DOHH2 (cell line): ENCODE measurements at regions not wholly inside any gene's neighbourhood (a gene's known extent, or its start where the extent isn't known, plus 50 kb on each side); places are given as distances from the start of the nearest gene placed in this dataset.

ENCODE experiments used
- H3F3A ChIP-seq: fragments of 200-600 bp; sonication (generic), shearing (Covaris generic); 2 replicates; pipeline ENCODE4 v1.6.0; 2016; ENCODE audit warnings: antibody characterized with exemption, mild to moderate bottlenecking; ENCODE audit not compliant: control insufficient read depth, insufficient read depth
- H3K27ac ChIP-seq: fragments of 200-600 bp; sonication (generic); 2 replicates; pipeline ENCODE4 v1.5.1; 2014; ENCODE audit warnings: low read depth, mild to moderate bottlenecking, low read length, moderate library complexity
- H3K27me3 ChIP-seq: fragments of 200-600 bp; sonication (generic); 2 replicates; pipeline ENCODE4 v1.6.1; 2014; ENCODE audit warnings: mild to moderate bottlenecking, low read length, mixed read lengths; ENCODE audit not compliant: control insufficient read depth
- H3K36me3 ChIP-seq: fragments of 200-600 bp; sonication (generic); 2 replicates; pipeline ENCODE4 v1.6.1; 2014; ENCODE audit warnings: mild to moderate bottlenecking, low read length, moderate library complexity, mixed read lengths; ENCODE audit not compliant: control insufficient read depth
- H3K4me1 ChIP-seq: fragments of 200-600 bp; sonication (generic); 2 replicates; pipeline ENCODE4 v1.6.1; 2014; ENCODE audit warnings: mild to moderate bottlenecking, low read length, mixed read lengths; ENCODE audit not compliant: control insufficient read depth
- H3K4me2 ChIP-seq: fragments of 200-600 bp; sonication (generic); 2 replicates; pipeline ENCODE4 v1.6.0; 2014; ENCODE audit warnings: mild to moderate bottlenecking, low read length, moderate library complexity
- H3K4me3 ChIP-seq: fragments of 200-600 bp; sonication (generic); 2 replicates; pipeline ENCODE4 v1.5.1; 2014; ENCODE audit warnings: mild to moderate bottlenecking, low read length, mixed read lengths
- H3K79me2 ChIP-seq: fragments of 200-600 bp; sonication (generic); 2 replicates; pipeline ENCODE4 v1.6.1; 2014; ENCODE audit warnings: mild to moderate bottlenecking, low read length, mixed read lengths; ENCODE audit not compliant: control insufficient read depth
- H3K9me2 ChIP-seq: fragments of 200-600 bp; sonication (generic); replicated peaks from 2 replicates; pipeline ENCODE4 v1.6.1; 2014; ENCODE audit warnings: mild to moderate bottlenecking, low read length, mixed read lengths; ENCODE audit not compliant: control insufficient read depth
- H3K9me3 ChIP-seq: fragments of 200-600 bp; sonication (generic); 2 replicates; pipeline ENCODE4 v1.6.1; 2014; ENCODE audit warnings: antibody characterized with exemption, low read length, mixed read lengths; ENCODE audit not compliant: control insufficient read depth, insufficient read depth
- H4K20me1 ChIP-seq: fragments of 200-600 bp; sonication (generic); 2 replicates; pipeline ENCODE4 v1.6.0; 2014; ENCODE audit warnings: low read depth, mild to moderate bottlenecking, antibody characterized with exemption, low read length, moderate library complexity; ENCODE audit not compliant: control insufficient read depth, insufficient read depth
- CTCF ChIP-seq: fragments of 200-600 bp; sonication (generic); IDR thresholded peaks from one replicate; pipeline ENCODE4 v1.5.1; 2014; ENCODE audit warnings: antibody characterized with exemption, mild to moderate bottlenecking, low read depth, low read length; ENCODE audit not compliant: poor library complexity, severe bottlenecking
- EZH2phosphoT487 ChIP-seq: fragments of 200-600 bp; sonication (generic); IDR thresholded peaks from 2 replicates; pipeline ENCODE4 v1.6.1; 2017; ENCODE audit warnings: borderline replicate concordance, mild to moderate bottlenecking, antibody characterized with exemption, low read length, moderate library complexity, mixed read lengths

- Histone ChIP-seq H4K20me1 (no peaks in the 10 kb centered on the region), H3K4me3 (no peak overlapping the region), H3K9me3 (no peaks in the 10 kb centered on the region), H3K4me1 (no peaks in the 10 kb centered on the region), H3K9me2 (no peaks in the 10 kb centered on the region), H3K79me2 (no peaks in the 10 kb centered on the region), H3K36me3 (no peaks in the 10 kb centered on the region), H3K27me3 (peaks cover 5% of the 10 kb centered on the region; the same call in 1 of the 2 replicates), H3K4me2 (no peak overlapping the region), H3K27ac (no peak overlapping the region), H3F3A (no peaks in the 10 kb centered on the region)
- no peak for TF ChIP-seq EZH2phosphoT487
- no peak for TF ChIP-seq CTCF
These were observed 151.2 kb upstream of the RAI14 start for GRCh38 chr5:34504967-34505366.

GRCh38 chr5:34505731-34506130 is 150.4 kb upstream of the RAI14 start:
- H3K79me2 ChIP-seq = no peaks in the 10 kb centered on the region
- no peaks in the 10 kb centered on the region for H3K4me1 ChIP-seq
- H4K20me1 ChIP-seq = no peaks in the 10 kb centered on the region
- no peak for TF ChIP-seq EZH2phosphoT487
- no peak for TF ChIP-seq CTCF
- no peaks in the 10 kb centered on the region for H3K36me3 ChIP-seq
- no peak overlapping the region for H3K27ac ChIP-seq
- no peak overlapping the region for H3K4me3 ChIP-seq
- H3K9me2 ChIP-seq = no peaks in the 10 kb centered on the region
- no peak overlapping the region for H3K4me2 ChIP-seq
- no peaks in the 10 kb centered on the region for H3K9me3 ChIP-seq
- no peaks in the 10 kb centered on the region for H3F3A ChIP-seq
- H3K27me3 ChIP-seq = no peaks in the 10 kb centered on the region

- H3K4me3 ChIP-seq = no peak overlapping the region
- H3K27me3 ChIP-seq = no peaks in the 10 kb centered on the region
- H3K9me2 ChIP-seq = no peaks in the 10 kb centered on the region
- no peaks in the 10 kb centered on the region for H3K9me3 ChIP-seq
- no peak for TF ChIP-seq CTCF
- no peak for TF ChIP-seq EZH2phosphoT487
- H3K79me2 ChIP-seq = no peaks in the 10 kb centered on the region
- H3F3A ChIP-seq = no peaks in the 10 kb centered on the region
- H4K20me1 ChIP-seq = no peaks in the 10 kb centered on the region
- no peak overlapping the region for H3K4me2 ChIP-seq
- no peaks in the 10 kb centered on the region for H3K36me3 ChIP-seq
- H3K27ac ChIP-seq = no peak overlapping the region
- no peaks in the 10 kb centered on the region for H3K4me1 ChIP-seq
These were observed 148.2 kb upstream of the RAI14 start for GRCh38 chr5:34507933-34508332.

- H3K4me1 ChIP-seq = no peaks in the 10 kb centered on the region
These were observed 146.7 kb upstream of the RAI14 start for GRCh38 chr5:34509392-34509791.

More at GRCh38 chr5:34509392-34509791, 146.7 kb upstream of the RAI14 start:
- Histone ChIP-seq H3K27me3 (no peaks in the 10 kb centered on the region), H3F3A (no peaks in the 10 kb centered on the region), H3K9me3 (no peaks in the 10 kb centered on the region), H3K27ac (no peak overlapping the region), H3K79me2 (no peaks in the 10 kb centered on the region), H3K4me3 (no peak overlapping the region), H3K4me2 (no peak overlapping the region), H3K9me2 (no peaks in the 10 kb centered on the region), H4K20me1 (no peaks in the 10 kb centered on the region), H3K36me3 (no peaks in the 10 kb centered on the region)
- TF ChIP-seq EZH2phosphoT487 (no peak), CTCF (no peak)
